ENCODE measurements at regions not wholly inside any gene's neighbourhood (a gene's known extent, or its start where the extent isn't known, plus 50 kb on each side); places are given as distances from the start of the nearest gene placed in this dataset.

DNA sequence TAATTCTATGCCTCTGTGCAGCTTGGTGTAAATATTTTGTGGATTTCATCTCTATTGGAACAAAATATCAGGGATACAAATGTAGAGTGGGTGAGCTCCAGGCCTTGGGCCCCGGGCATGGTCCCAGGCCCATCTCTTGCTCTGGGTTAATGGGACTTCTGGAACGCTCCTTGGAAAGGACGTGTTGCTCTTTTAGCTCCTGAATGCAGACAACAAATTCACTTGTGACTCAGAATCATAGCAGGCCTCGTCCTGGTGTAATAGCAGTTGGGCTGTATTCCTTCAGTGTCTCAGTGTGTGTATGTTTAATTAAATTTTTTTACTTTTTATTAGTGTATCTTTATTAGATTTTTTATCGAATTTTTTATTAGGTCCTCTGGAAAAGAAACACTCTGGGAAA lies 266.7 kb upstream of the C2CD4B start:
- peak; percentile 59 for DNase-seq (ENCODE audit: low spot score)

DNA sequence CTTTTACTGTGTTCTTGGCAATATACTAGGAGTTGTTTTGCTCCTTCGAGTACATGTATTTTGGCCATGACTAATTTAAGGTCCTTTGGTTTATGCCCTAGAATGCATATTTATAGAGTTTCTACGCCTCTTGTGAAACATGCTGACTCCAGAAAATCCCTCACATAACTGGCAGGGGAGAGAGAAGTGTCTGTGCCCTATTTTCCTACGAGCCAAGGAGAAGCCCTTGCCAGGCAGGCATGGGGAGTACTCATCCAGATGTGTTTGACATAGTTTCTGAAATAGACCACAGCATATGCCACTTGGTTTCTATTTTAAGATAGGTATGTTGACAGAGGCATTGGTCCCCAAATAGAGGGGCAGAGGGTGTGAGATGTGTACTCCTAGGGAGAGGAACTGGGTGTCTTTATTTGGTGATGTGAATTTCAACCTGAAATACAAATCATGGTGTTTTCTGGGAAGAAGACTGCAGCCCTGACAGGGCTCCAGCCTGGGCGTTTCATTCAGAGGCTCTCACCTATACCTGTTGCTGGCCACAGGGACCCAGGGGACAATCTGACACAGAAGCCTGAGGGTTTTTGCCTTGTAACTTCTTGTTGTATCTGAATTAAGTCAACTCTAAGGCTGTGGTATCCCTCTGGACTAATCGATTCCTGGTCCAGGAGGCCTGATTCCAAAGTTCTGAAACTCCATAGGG lies 267.8 kb upstream of the C2CD4B start:
- DNase-seq (ENCODE audit: low spot score): peak; percentile 51

- DNase-seq (ENCODE audit: low spot score): peak; percentile 12
Measured at GRCh38 chr15:62436235-62436634, 271.1 kb upstream of the C2CD4B start.

- DNase-seq (ENCODE audit: low spot score): peak; percentile 16
Measured at GRCh38 chr15:62437753-62438152, 272.7 kb upstream of the C2CD4B start.

- DNase-seq (ENCODE audit: low spot score): no peak
Measured at GRCh38 chr15:62439543-62440016, 274.5 kb upstream of the C2CD4B start.

DNA sequence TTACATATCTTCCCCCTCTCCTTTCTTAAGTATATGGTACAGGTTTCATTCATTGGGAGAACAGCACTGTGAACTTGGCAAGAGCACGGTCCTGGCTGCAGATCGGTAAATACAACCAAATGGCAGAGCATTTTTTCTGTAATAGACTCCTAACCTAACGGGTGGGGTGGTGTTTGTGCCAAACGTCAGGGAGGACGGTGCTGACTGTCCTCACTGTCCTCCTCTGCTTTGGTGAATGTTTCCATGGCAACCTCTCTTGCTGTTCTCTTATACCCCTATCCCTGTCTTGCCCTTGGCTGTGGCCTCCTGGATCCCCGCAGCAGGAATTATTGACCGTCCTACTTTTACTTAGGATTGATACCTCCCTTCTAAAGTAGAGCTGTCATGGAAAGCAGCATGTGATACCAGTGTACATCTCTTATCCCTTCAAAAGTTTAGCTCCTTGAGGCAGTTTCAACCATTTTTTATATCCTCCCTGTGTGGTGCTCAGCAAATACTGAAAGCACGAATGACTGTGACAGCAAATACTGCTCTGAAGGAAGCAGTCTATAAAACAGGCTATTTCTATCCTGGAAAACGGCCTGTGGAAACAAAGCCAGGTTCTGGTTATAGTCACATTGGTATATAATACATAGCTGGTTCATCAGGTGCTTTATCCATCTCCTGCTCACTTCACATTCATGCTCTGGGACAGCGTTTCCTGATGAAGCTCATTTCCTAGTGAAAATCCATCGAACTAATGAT lies 275.4 kb upstream of the C2CD4B start:
- no peak for DNase-seq (ENCODE audit: low spot score)

GRCh38 chr15:62444104-62445022 lies 279.3 kb upstream of the C2CD4B start:
- no peak for DNase-seq (ENCODE audit: low spot score)

DNA sequence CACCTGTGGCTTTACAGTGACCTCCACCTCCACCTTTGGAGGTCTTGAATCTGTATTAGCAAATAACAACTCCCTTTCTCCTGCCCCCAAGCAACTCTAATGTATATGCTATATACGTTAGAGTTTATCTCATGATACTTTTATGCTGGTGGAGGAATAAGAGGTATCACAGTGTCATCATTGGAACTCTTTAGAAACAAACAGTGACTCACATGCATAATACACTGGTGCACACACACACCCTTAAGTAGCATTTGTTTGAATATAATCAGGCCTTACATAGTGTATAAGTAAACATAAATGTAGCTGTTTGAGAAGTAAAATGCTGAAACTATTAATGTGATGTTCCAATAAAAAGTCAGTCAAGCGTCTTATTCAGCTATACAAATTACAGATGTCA lies 280.2 kb upstream of the C2CD4B start:
- no peak for DNase-seq (ENCODE audit: low spot score)

GRCh38 chr15:62446984-62447383 lies 281.9 kb upstream of the C2CD4B start:
- no peak for DNase-seq (ENCODE audit: low spot score)

- no peak for DNase-seq (ENCODE audit: low spot score)
Measured at GRCh38 chr15:62447742-62448141, 282.7 kb upstream of the C2CD4B start.

- DNase-seq (ENCODE audit: low spot score): no peak
Measured at GRCh38 chr15:62449638-62450037, 284.6 kb upstream of the C2CD4B start.

DNA sequence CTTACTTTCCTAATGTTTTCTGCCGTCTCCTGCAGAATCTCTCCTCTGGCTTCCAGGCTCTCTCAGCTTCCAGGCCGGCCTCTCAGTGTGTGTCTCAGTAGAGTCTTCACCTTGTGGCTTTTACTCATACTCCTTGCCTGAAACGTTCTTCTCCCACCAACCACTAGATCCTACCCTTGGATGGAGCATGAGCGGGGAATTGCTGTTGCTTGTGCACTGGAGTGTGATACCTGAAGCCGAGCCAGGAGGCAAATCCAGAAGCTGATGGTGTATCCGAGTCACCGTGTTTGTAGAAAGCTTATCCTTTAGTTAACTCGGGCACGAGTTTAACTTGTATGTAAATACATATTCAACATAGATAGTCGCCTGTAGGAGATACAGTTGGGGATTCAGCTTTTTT lies 285.0 kb upstream of the C2CD4B start:
- DNase-seq (ENCODE audit: low spot score): no peak

DNA sequence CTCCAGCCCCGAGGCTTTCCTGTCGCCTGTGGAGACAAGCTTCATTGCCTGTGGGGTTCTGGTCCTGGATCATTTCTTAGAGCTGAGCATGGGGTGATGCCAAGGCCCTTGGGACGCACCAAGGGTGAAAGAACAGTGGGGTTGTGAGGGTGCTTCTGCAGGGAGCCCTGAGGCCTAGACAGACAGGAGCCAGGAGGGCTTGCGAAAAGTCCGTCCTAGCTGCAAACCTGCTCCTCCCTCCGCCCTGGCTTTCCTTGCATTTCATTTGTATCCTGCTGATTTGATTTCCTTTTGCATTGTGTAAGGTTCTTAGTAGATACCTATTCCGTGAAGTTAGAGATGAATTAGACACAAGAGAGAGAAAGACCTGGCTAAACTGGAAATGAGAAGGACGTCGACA lies 286.9 kb upstream of the C2CD4B start:
- no peak for DNase-seq (ENCODE audit: low spot score)

GRCh38 chr15:62452667-62453066 lies 287.6 kb upstream of the C2CD4B start:
- DNase-seq (ENCODE audit: low spot score): no peak

DNA sequence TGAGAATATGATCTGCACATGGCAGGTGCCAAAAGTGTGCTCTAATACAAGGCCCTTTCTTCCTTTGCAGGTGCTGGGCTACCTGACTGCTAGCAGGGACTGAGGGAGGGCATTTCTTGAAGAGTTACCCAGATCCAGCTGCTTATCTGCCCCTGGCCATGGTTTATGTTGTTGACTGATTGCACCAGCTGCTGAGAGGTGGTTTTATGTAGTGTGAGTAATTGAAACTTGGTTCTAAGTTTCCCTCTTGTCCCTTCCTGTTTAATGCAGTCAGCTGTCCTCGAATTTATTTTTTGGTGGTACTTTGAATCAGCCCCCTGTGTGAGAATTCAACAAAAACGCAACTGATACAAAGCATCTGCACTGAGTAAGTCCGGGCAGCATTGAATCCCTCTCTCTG lies 288.3 kb upstream of the C2CD4B start:
- DNase-seq (ENCODE audit: low spot score): no peak

DNA sequence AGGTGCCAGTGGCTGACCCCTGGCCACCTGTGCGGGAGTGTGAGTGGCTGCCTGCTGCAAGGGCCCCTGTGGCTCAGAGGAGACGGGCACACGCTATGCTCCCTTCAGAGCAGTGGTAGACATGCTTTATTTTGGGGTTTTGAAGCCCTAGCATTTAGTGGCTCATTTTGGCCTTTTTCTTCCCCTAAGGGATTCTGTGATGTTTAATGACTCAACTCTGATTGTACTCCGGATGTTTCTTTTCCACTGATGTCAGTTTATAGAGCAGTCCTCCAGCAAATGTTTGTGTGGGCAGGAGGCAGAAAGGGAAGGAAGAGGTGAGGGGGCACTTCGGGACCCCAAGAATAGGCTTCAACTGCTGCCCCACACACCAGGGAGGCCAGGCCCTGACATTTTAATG lies 288.9 kb upstream of the C2CD4B start:
- no peak for DNase-seq (ENCODE audit: low spot score)

- no peak for DNase-seq (ENCODE audit: low spot score)
Measured at GRCh38 chr15:62454567-62455172, 289.6 kb upstream of the C2CD4B start.

- DNase-seq (ENCODE audit: low spot score): no peak
Measured at GRCh38 chr15:62455441-62455921, 290.4 kb upstream of the C2CD4B start.

- no peak for DNase-seq (ENCODE audit: low spot score)
Measured at GRCh38 chr15:62456011-62456920, 291.2 kb upstream of the C2CD4B start.

DNA sequence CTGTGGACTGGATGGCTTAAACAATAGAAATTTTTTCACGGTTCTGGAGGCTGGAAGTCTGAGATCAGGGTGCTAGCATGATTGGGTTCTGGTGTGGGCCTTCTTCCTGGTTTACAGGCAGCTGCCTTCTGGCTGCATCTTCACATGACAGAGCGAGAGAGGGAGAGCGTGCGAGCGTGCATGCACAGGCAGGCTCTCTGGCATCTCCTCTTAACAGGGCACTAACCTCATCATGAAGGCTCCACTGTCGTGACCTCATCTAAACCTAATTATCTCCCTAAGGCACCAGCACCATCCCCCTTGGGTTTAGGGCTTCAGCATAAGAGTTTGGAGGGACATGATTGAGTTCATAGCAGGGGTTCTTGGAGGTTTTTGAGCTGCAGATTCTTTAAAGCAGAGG lies 292.0 kb upstream of the C2CD4B start:
- no peak for DNase-seq (ENCODE audit: low spot score)
